IPS DF 19.7 (cell line): ENCODE measurements at regions not wholly inside any gene's neighbourhood (a gene's known extent, or its start where the extent isn't known, plus 50 kb on each side); places are given as distances from the start of the nearest gene placed in this dataset.
"Not testable (repeated sequence)": the region's sequence is repeated elsewhere in the genome, so short reads cannot be mapped to it uniquely, and the experiment has no call there.

Experiments used
- DNase-seq: peaks from one replicate; pipeline ENCODE4 v3.0.0-alpha.2; 2013; ENCODE audit warnings: low read depth, low spot score

- no peak for DNase-seq
Measured at GRCh38 chr10:4396401-4397283, 429.4 kb upstream of the AKR1E2 start.

GRCh38 chr10:4395731-4396130 lies 430.3 kb upstream of the AKR1E2 start:
- no peak for DNase-seq

GRCh38 chr10:4394455-4394854 lies 431.6 kb upstream of the AKR1E2 start:
- DNase-seq: not testable (repeated sequence)

GRCh38 chr10:4391683-4392082 lies 434.3 kb upstream of the AKR1E2 start:
- DNase-seq: peak; percentile 25

- no peak for DNase-seq
Measured at GRCh38 chr10:4390219-4390618, 435.8 kb upstream of the AKR1E2 start.

GRCh38 chr10:4385231-4385870 lies 440.7 kb upstream of the AKR1E2 start:
- no peak for DNase-seq

GRCh38 chr10:4384245-4384644 lies 441.8 kb upstream of the AKR1E2 start:
- no peak for DNase-seq

- no peak for DNase-seq
Measured at GRCh38 chr10:4383651-4384098, 442.3 kb upstream of the AKR1E2 start.

GRCh38 chr10:4382811-4383210 lies 443.2 kb upstream of the AKR1E2 start:
- no peak for DNase-seq

- no peak for DNase-seq
Measured at GRCh38 chr10:4373612-4374011, 452.4 kb upstream of the AKR1E2 start.

GRCh38 chr10:4373098-4373497 lies 452.9 kb upstream of the AKR1E2 start:
- DNase-seq: no peak

- no peak for DNase-seq
Measured at GRCh38 chr10:4372601-4373000, 453.4 kb upstream of the AKR1E2 start.

- no peak for DNase-seq
Measured at GRCh38 chr10:4371691-4372295, 454.2 kb upstream of the AKR1E2 start.

GRCh38 chr10:4370376-4370775 lies 455.6 kb upstream of the AKR1E2 start:
- no peak for DNase-seq

GRCh38 chr10:4361581-4361980 lies 464.4 kb upstream of the AKR1E2 start:
- DNase-seq: no peak

- peak; percentile 12 for DNase-seq
Measured at GRCh38 chr10:4359003-4359402, 467.0 kb upstream of the AKR1E2 start.

GRCh38 chr10:4357911-4358310 lies 468.1 kb upstream of the AKR1E2 start:
- DNase-seq: no peak

- no peak for DNase-seq
Measured at GRCh38 chr10:4355350-4355749, 470.7 kb upstream of the AKR1E2 start.

- DNase-seq: no peak
Measured at GRCh38 chr10:4354382-4354812, 471.6 kb upstream of the AKR1E2 start.

- DNase-seq: no peak
Measured at GRCh38 chr10:4353964-4354363, 472.0 kb upstream of the AKR1E2 start.

- no peak for DNase-seq
Measured at GRCh38 chr10:4353059-4353655, 472.9 kb upstream of the AKR1E2 start.

GRCh38 chr10:4352414-4352961 lies 473.5 kb upstream of the AKR1E2 start:
- no peak for DNase-seq
